ENCODE measurements at regions not wholly inside any gene's neighbourhood (a gene's known extent, or its start where the extent isn't known, plus 50 kb on each side); places are given as distances from the start of the nearest gene placed in this dataset.

- no peak for DNase-seq (ENCODE audit: low spot score)
Measured at GRCh38 chr3:150091626-150092025, 120.9 kb upstream of the PFN2 start.

GRCh38 chr3:150090877-150091276 lies 120.2 kb upstream of the PFN2 start:
- no peak for DNase-seq (ENCODE audit: low spot score)

- no peak for DNase-seq (ENCODE audit: low spot score)
Measured at GRCh38 chr3:150090006-150090405, 119.3 kb upstream of the PFN2 start.

- DNase-seq (ENCODE audit: low spot score) = no peak
Measured at GRCh38 chr3:150084128-150084527, 113.4 kb upstream of the PFN2 start.

- peak; percentile 47 for DNase-seq (ENCODE audit: low spot score)
Measured at GRCh38 chr3:150083655-150084042, 113.0 kb upstream of the PFN2 start.

GRCh38 chr3:150082898-150083654 lies 112.4 kb upstream of the PFN2 start:
- no peak for DNase-seq (ENCODE audit: low spot score)

GRCh38 chr3:150081084-150081483 lies 110.4 kb upstream of the PFN2 start:
- no peak for DNase-seq (ENCODE audit: low spot score)

GRCh38 chr3:150080058-150080730 lies 109.5 kb upstream of the PFN2 start:
- DNase-seq (ENCODE audit: low spot score) = no peak

- peak; percentile 74 for DNase-seq (ENCODE audit: low spot score)
Measured at GRCh38 chr3:150079029-150079739, 108.5 kb upstream of the PFN2 start.

GRCh38 chr3:150077581-150078247 lies 107.0 kb upstream of the PFN2 start:
- DNase-seq (ENCODE audit: low spot score) = no peak

- DNase-seq (ENCODE audit: low spot score) = no peak
Measured at GRCh38 chr3:150077107-150077506, 106.4 kb upstream of the PFN2 start.

GRCh38 chr3:150076443-150076842 lies 105.7 kb upstream of the PFN2 start:
- DNase-seq (ENCODE audit: low spot score) = no peak

GRCh38 chr3:150075417-150075865 lies 104.7 kb upstream of the PFN2 start:
- DNase-seq (ENCODE audit: low spot score) = no peak

- no peak for DNase-seq (ENCODE audit: low spot score)
Measured at GRCh38 chr3:150074697-150075416, 104.2 kb upstream of the PFN2 start.

- no peak for DNase-seq (ENCODE audit: low spot score)
Measured at GRCh38 chr3:150074277-150074676, 103.6 kb upstream of the PFN2 start.

GRCh38 chr3:150073513-150073912 lies 102.8 kb upstream of the PFN2 start:
- DNase-seq (ENCODE audit: low spot score) = no peak

- peak; percentile 31 for DNase-seq (ENCODE audit: low spot score)
Measured at GRCh38 chr3:150073031-150073430, 102.3 kb upstream of the PFN2 start.

GRCh38 chr3:150072576-150072975 lies 101.9 kb upstream of the PFN2 start:
- DNase-seq (ENCODE audit: low spot score) = no peak

- DNase-seq (ENCODE audit: low spot score) = no peak
Measured at GRCh38 chr3:150070271-150070670, 99.6 kb upstream of the PFN2 start.

- DNase-seq (ENCODE audit: low spot score) = no peak
Measured at GRCh38 chr3:150069633-150070032, 98.9 kb upstream of the PFN2 start.

- DNase-seq (ENCODE audit: low spot score) = no peak
Measured at GRCh38 chr3:150069154-150069527, 98.4 kb upstream of the PFN2 start.
